GM23338 (cell line): ENCODE measurements at regions not wholly inside any gene's neighbourhood (a gene's known extent, or its start where the extent isn't known, plus 50 kb on each side); places are given as distances from the start of the nearest gene placed in this dataset.

Source experiments
- ATAC-seq: fragments of 200-7000 bp; cut with Tn5 transposase; 3 replicates; pipeline ENCODE4 v1.9.1; 2020
- DNase-seq: peaks from one replicate; pipeline ENCODE4 v3.0.0-alpha.2; 2015; ENCODE audit warnings: low spot score
- H2AFZ ChIP-seq: fragments of 200-600 bp; sonication (generic); 2 replicates; pipeline ENCODE4 v1.8.0; 2016; ENCODE audit warnings: antibody characterized with exemption, mild to moderate bottlenecking, moderate library complexity
- H3F3A ChIP-seq: fragments of 200-600 bp; sonication (generic); replicated peaks from 2 replicates; pipeline ENCODE4 v1.8.0; 2017; ENCODE audit warnings: antibody characterized with exemption, mixed run types, low read depth
- H3K27ac ChIP-seq: fragments of 200-600 bp; sonication (generic); 2 replicates; pipeline ENCODE4 v1.6.1; 2016; ENCODE audit warnings: low read depth
- H3K27me3 ChIP-seq: fragments of 200-600 bp; sonication (generic); 2 replicates; pipeline ENCODE4 v1.8.0; 2016; ENCODE audit warnings: mild to moderate bottlenecking, mixed run types, moderate library complexity; ENCODE audit not compliant: insufficient read depth
- H3K36me3 ChIP-seq: fragments of 200-600 bp; sonication (generic); 2 replicates; pipeline ENCODE4 v1.8.0; 2016; ENCODE audit warnings: mild to moderate bottlenecking; ENCODE audit not compliant: insufficient read depth
- H3K4me1 ChIP-seq: fragments of 200-600 bp; sonication (generic); 2 replicates; pipeline ENCODE4 v1.8.0; 2016; ENCODE audit warnings: mild to moderate bottlenecking, moderate library complexity; ENCODE audit not compliant: insufficient read depth
- H3K4me2 ChIP-seq: fragments of 200-600 bp; sonication (generic); 2 replicates; pipeline ENCODE4 v1.7.1; 2017; ENCODE audit warnings: mixed run types
- H3K4me3 ChIP-seq: fragments of 200-600 bp; sonication (generic); 2 replicates; pipeline ENCODE4 v1.6.1; 2016; ENCODE audit warnings: mixed run types
- H3K79me2 ChIP-seq: fragments of 200-600 bp; sonication (generic); replicated peaks from 2 replicates; pipeline ENCODE4 v1.8.0; 2017; ENCODE audit warnings: mild to moderate bottlenecking; ENCODE audit not compliant: insufficient read depth
- H3K9me2 ChIP-seq: fragments of 200-600 bp; sonication (generic); 2 replicates; pipeline ENCODE4 v1.8.0; 2017; ENCODE audit not compliant: insufficient read depth
- H4K20me1 ChIP-seq: fragments of 200-600 bp; sonication (generic); replicated peaks from 2 replicates; pipeline ENCODE4 v1.8.0; 2017; ENCODE audit warnings: mild to moderate bottlenecking; ENCODE audit not compliant: insufficient read depth
- H3K27ac Mint-ChIP-seq: 2 replicates; pipeline ENCODE4 v1.8.0; 2020; ENCODE audit warnings: inconsistent platforms, mild to moderate bottlenecking, moderate library complexity, mixed read lengths
- H3K27me3 Mint-ChIP-seq: 3 replicates; pipeline ENCODE4 v1.8.0; 2022; ENCODE audit warnings: low read depth, mild to moderate bottlenecking, moderate library complexity, mixed read lengths, inconsistent platforms; ENCODE audit not compliant: insufficient read depth, poor library complexity
- H3K36me3 Mint-ChIP-seq: 3 replicates; pipeline ENCODE4 v1.8.0; 2021; ENCODE audit warnings: low read depth, mild to moderate bottlenecking, inconsistent platforms, moderate library complexity, mixed read lengths
- H3K4me1 Mint-ChIP-seq: 3 replicates; pipeline ENCODE4 v1.8.0; 2020; ENCODE audit warnings: mild to moderate bottlenecking, inconsistent platforms, mixed read lengths
- H3K4me3 Mint-ChIP-seq: 3 replicates; pipeline ENCODE4 v1.8.0; 2021; ENCODE audit warnings: moderate library complexity, mild to moderate bottlenecking, inconsistent platforms, mixed read lengths
- H3K9me3 Mint-ChIP-seq: 3 replicates; pipeline ENCODE4 v1.8.0; 2020; ENCODE audit warnings: moderate library complexity, mild to moderate bottlenecking, inconsistent platforms, mixed read lengths
- ETS1 ChIP-seq: IDR thresholded peaks from 2 replicates; pipeline ENCODE4 v1.6.1; 2016; ENCODE audit warnings: antibody characterized with exemption
- EZH2phosphoT487 ChIP-seq: fragments of 200-600 bp; sonication (generic); IDR thresholded peaks from one replicate; pipeline ENCODE4 v1.8.1; 2018; ENCODE audit warnings: antibody characterized with exemption; ENCODE audit not compliant: unreplicated experiment
- NANOG ChIP-seq: IDR thresholded peaks from 2 replicates; pipeline ENCODE4 v1.6.1; 2016; ENCODE audit warnings: antibody characterized with exemption, borderline replicate concordance
- POLR2AphosphoS5 ChIP-seq: IDR thresholded peaks from 2 replicates; pipeline ENCODE4 v1.6.1; 2016; ENCODE audit warnings: antibody characterized with exemption, low read depth
- REST ChIP-seq: IDR thresholded peaks from one replicate; pipeline ENCODE4 v1.6.1; 2018; ENCODE audit warnings: antibody characterized with exemption; ENCODE audit not compliant: unreplicated experiment
- STAT1 ChIP-seq: IDR thresholded peaks from one replicate; pipeline ENCODE4 v1.6.1; 2016; ENCODE audit warnings: antibody characterized with exemption; ENCODE audit not compliant: unreplicated experiment
- ZNF462 ChIP-seq: fragments of 250-450 bp; sonication (Bioruptor Pico); IDR thresholded peaks from 2 replicates; pipeline ENCODE4 v1.5.0; 2020; ENCODE audit warnings: mild to moderate bottlenecking, moderate library complexity

GRCh38 chr13:68509734-68510621 lies 1279.8 kb upstream of the PCDH9 start:
- no peak for TF ChIP-seq POLR2AphosphoS5
- no peak for ATAC-seq
- Mint-ChIP-seq H3K9me3 (peaks cover 4% of the 10 kb centered on the region; the same call in 1 of the 3 replicates), H3K27ac (no peak overlapping the region), H3K27me3 (no peaks in the 10 kb centered on the region), H3K36me3 (peaks cover 4% of the 10 kb centered on the region; the same call in 1 of the 3 replicates), H3K4me1 (no peaks in the 10 kb centered on the region), H3K4me3 (no peak overlapping the region)
- Histone ChIP-seq H3K79me2 (no peaks in the 10 kb centered on the region), H3K4me2 (no peak overlapping the region), H3K4me1 (no peaks in the 10 kb centered on the region), H4K20me1 (no peaks in the 10 kb centered on the region), H3K9me2 (0 out of 2 replicates have a peak, but pooled peaks cover 9% of the 10 kb centered on the region), H3K36me3 (0 out of 2 replicates have a peak, but pooled peaks cover 3% of the 10 kb centered on the region), H3F3A (no peaks in the 10 kb centered on the region), H3K27me3 (no peaks in the 10 kb centered on the region), H3K4me3 (no peak overlapping the region), H3K27ac (no peak overlapping the region), H2AFZ (peak overlapping the region; percentile 23; the same call in 1 of the 2 replicates)
- no peak for DNase-seq

GRCh38 chr13:68506888-68507551 lies 1276.9 kb upstream of the PCDH9 start:
- Histone ChIP-seq H3F3A (no peaks in the 10 kb centered on the region), H3K27ac (no peak overlapping the region), H3K36me3 (0 out of 2 replicates have a peak, but pooled peaks cover 3% of the 10 kb centered on the region), H3K27me3 (no peaks in the 10 kb centered on the region), H3K4me3 (no peak overlapping the region), H2AFZ (no peak overlapping the region), H3K79me2 (no peaks in the 10 kb centered on the region), H3K4me2 (no peak overlapping the region), H3K9me2 (0 out of 2 replicates have a peak, but pooled peaks cover 5% of the 10 kb centered on the region), H4K20me1 (no peaks in the 10 kb centered on the region), H3K4me1 (no peaks in the 10 kb centered on the region)
- peaks cover 4% of the 10 kb centered on the region; the same call in 1 of the 3 replicates for H3K36me3 Mint-ChIP-seq
- peaks cover 4% of the 10 kb centered on the region; the same call in 1 of the 3 replicates for H3K9me3 Mint-ChIP-seq
- no peak overlapping the region for H3K27ac Mint-ChIP-seq
- no peak overlapping the region for H3K4me3 Mint-ChIP-seq
- no peak for DNase-seq
- no peak for ATAC-seq
- TF ChIP-seq NANOG (no peak), STAT1 (no peak), ETS1 (no peak), ZNF462 (no peak), REST (no peak), EZH2phosphoT487 (no peak), POLR2AphosphoS5 (no peak)
- no peaks in the 10 kb centered on the region for H3K4me1 Mint-ChIP-seq
- H3K27me3 Mint-ChIP-seq = no peaks in the 10 kb centered on the region
